Left cardiac atrium (tissue), 4 donors: ENCODE measurements at regions not wholly inside any gene's neighbourhood (a gene's known extent, or its start where the extent isn't known, plus 50 kb on each side); places are given as distances from the start of the nearest gene placed in this dataset.
"Not testable (repeated sequence)": the region's sequence is repeated elsewhere in the genome, so short reads cannot be mapped to it uniquely, and the experiment has no call there.

ENCODE experiments used
- ATAC-seq, 2 donors: fragments of 200-7000 bp; cut with Tn5 transposase; one replicate each; pipeline ENCODE4 v1.9.1; 2020; ENCODE audit warnings: mild to moderate bottlenecking in 2 of 2, moderate library complexity in 2 of 2
- DNase-seq: peaks from one replicate; pipeline ENCODE4 v3.0.0-alpha.2; 2020
- intact Hi-C, 2 donors: fragments of 100-400 bp; cut with DNase I; formaldehyde crosslinking; loops; one replicate each; pipeline versions ENCODE4 v1.14.1 to v1.15.1; 2022 to 2023
- donor health status: DM: no; HTN: yes; CAD: no.
- donor health status: DM: no; HTN: yes; CAD: no; lungs with severe emphysema.
- donor health status: DM: yes; HTN: yes; CAD: no.
- donor health status: Dilated cardiomyopathy.

- ATAC-seq, intact Hi-C loops: not testable (repeated sequence)
- peak; percentile 30 for DNase-seq
Measured at GRCh38 chr9:62798884-62799850, 1609.3 kb downstream of the SPATA31A7 start.

- DNase-seq: peak; percentile 40
- peak in 1 of 2 donors; percentile 12 for ATAC-seq
- intact Hi-C loops: not testable (repeated sequence)
Measured at GRCh38 chr9:62799851-62800371, 1610.1 kb downstream of the SPATA31A7 start.

GRCh38 chr9:62800451-62801371 is 1610.9 kb downstream of the SPATA31A7 start:
- ATAC-seq (peak in 1 of 2 donors; percentile 15), DNase-seq (peak; percentile 29)
- intact Hi-C loops: not testable (repeated sequence)

- ATAC-seq (peak in 1 of 2 donors; percentile 52), DNase-seq (peak; percentile 23)
- intact Hi-C loops: not testable (repeated sequence)
Measured at GRCh38 chr9:62801372-62801811, 1611.6 kb downstream of the SPATA31A7 start.

- DNase-seq: peak; percentile 87
- peak; percentile 99 to 100 for ATAC-seq
- intact Hi-C loops: not testable (repeated sequence)
Measured at GRCh38 chr9:62801961-62802718, 1612.3 kb downstream of the SPATA31A7 start.

- ATAC-seq, intact Hi-C loops, DNase-seq: not testable (repeated sequence)
Measured at GRCh38 chr9:62802719-62803079, 1612.9 kb downstream of the SPATA31A7 start.

- intact Hi-C loops, DNase-seq, ATAC-seq: not testable (repeated sequence)
Measured at GRCh38 chr9:62803099-62803498, 1613.3 kb downstream of the SPATA31A7 start.

- DNase-seq, ATAC-seq, intact Hi-C loops: not testable (repeated sequence)
Measured at GRCh38 chr9:62804314-62804713, 1614.5 kb downstream of the SPATA31A7 start.

- DNase-seq, ATAC-seq, intact Hi-C loops: not testable (repeated sequence)
Measured at GRCh38 chr9:62807424-62807823, 1617.6 kb downstream of the SPATA31A7 start.

- ATAC-seq, DNase-seq, intact Hi-C loops: not testable (repeated sequence)
Measured at GRCh38 chr9:62808081-62808480, 1618.2 kb downstream of the SPATA31A7 start.

- DNase-seq, ATAC-seq, intact Hi-C loops: not testable (repeated sequence)
Measured at GRCh38 chr9:62810318-62810717, 1620.5 kb downstream of the SPATA31A7 start.

- intact Hi-C loops, DNase-seq, ATAC-seq: not testable (repeated sequence)
Measured at GRCh38 chr9:62810811-62811315, 1621.0 kb downstream of the SPATA31A7 start.

GRCh38 chr9:62815436-62815835 is 1625.6 kb downstream of the SPATA31A7 start:
- intact Hi-C loops, DNase-seq, ATAC-seq: not testable (repeated sequence)

- intact Hi-C loops, ATAC-seq: not testable (repeated sequence)
- peak; percentile 15 for DNase-seq
Measured at GRCh38 chr9:62816331-62816730, 1626.5 kb downstream of the SPATA31A7 start.

GRCh38 chr9:62817214-62817613 is 1627.4 kb downstream of the SPATA31A7 start:
- intact Hi-C loops, ATAC-seq, DNase-seq: not testable (repeated sequence)

- DNase-seq, ATAC-seq, intact Hi-C loops: not testable (repeated sequence)
Measured at GRCh38 chr9:62822185-62822584, 1632.3 kb downstream of the SPATA31A7 start.

- intact Hi-C loops, DNase-seq: not testable (repeated sequence)
- peak in 1 of 2 donors; percentile 39 for ATAC-seq
Measured at GRCh38 chr9:62827957-62828907, 1638.4 kb downstream of the SPATA31A7 start.
